CD14-positive monocyte (primary cell): ENCODE measurements at regions not wholly inside any gene's neighbourhood (a gene's known extent, or its start where the extent isn't known, plus 50 kb on each side); places are given as distances from the start of the nearest gene placed in this dataset.
"Not testable (repeated sequence)": the region's sequence is repeated elsewhere in the genome, so short reads cannot be mapped to it uniquely, and the experiment has no call there.

Source experiments
- DNase-seq, 3 donors: peaks; one replicate each; pipeline ENCODE4 v3.0.0-alpha.2; 2011 to 2022
- H2AFZ ChIP-seq: 2 replicates; pipeline ENCODE4 v1.6.0; 2012; ENCODE audit warnings: mild to moderate bottlenecking, low read depth, low read length, inconsistent platforms; ENCODE audit not compliant: insufficient read depth, poor library complexity, severe bottlenecking
- H3K27ac ChIP-seq, 2 donors: 1 replicate in 1 of 2; 2 replicates in 1 of 2; pipeline ENCODE4 v1.5.1; 2012 to 2013; ENCODE audit warnings: low read length in 2 of 2, control low read depth in 1 of 2, inconsistent platforms in 1 of 2, low read depth in 1 of 2, mild to moderate bottlenecking in 1 of 2
- H3K27me3 ChIP-seq, 2 donors: one replicate each; pipeline versions ENCODE4 v1.6.0 to v1.6.1; 2011 to 2013; ENCODE audit warnings: low read length in 2 of 2; ENCODE audit not compliant: control insufficient read depth in 2 of 2, insufficient read depth in 2 of 2
- H3K36me3 ChIP-seq, 2 donors: replicated peaks in 1 of 2; 1 replicate in 1 of 2; 2 replicates in 1 of 2; pipeline versions ENCODE4 v1.5.1 to v1.6.1; 2012 to 2013; ENCODE audit warnings: low read length in 2 of 2, control low read depth in 1 of 2, inconsistent platforms in 1 of 2, mild to moderate bottlenecking in 1 of 2; ENCODE audit not compliant: insufficient read depth in 2 of 2, control insufficient read depth in 1 of 2
- H3K4me1 ChIP-seq, 2 donors: 1 replicate in 1 of 2; 2 replicates in 1 of 2; pipeline versions ENCODE4 v1.5.1 to v1.6.1; 2012 to 2013; ENCODE audit warnings: low read length in 2 of 2, control low read depth in 1 of 2, inconsistent platforms in 1 of 2, mild to moderate bottlenecking in 1 of 2, moderate library complexity in 1 of 2; ENCODE audit not compliant: insufficient read depth in 2 of 2, control insufficient read depth in 1 of 2
- H3K4me2 ChIP-seq: replicated peaks from 2 replicates; pipeline ENCODE3; 2012; ENCODE audit warnings: low read length, moderate library complexity, mild to moderate bottlenecking; ENCODE audit not compliant: poor library complexity, severe bottlenecking; ENCODE audit errors: extremely low read depth
- H3K4me3 ChIP-seq, 3 experiments: fragments of 200-600 bp in 1 of 3; sonication (generic) in 1 of 3; replicated peaks in 1 of 3; 1 replicate in 2 of 3; 2 replicates in 1 of 3; pipeline ENCODE4 v1.5.1; 2011 to 2013; ENCODE audit warnings: low read length in 3 of 3, mild to moderate bottlenecking in 3 of 3, control low read depth in 2 of 3, low read depth in 2 of 3, inconsistent platforms in 1 of 3, moderate library complexity in 1 of 3
- H3K79me2 ChIP-seq: 2 replicates; pipeline ENCODE4 v1.6.0; 2012; ENCODE audit warnings: mild to moderate bottlenecking, control low read depth, inconsistent platforms, low read length, moderate library complexity; ENCODE audit not compliant: insufficient read depth
- H3K9ac ChIP-seq: 2 replicates; pipeline ENCODE4 v1.6.0; 2017; ENCODE audit warnings: low read length, mild to moderate bottlenecking; ENCODE audit not compliant: insufficient read depth, poor library complexity, severe bottlenecking
- H3K9me3 ChIP-seq, 2 donors: replicated peaks in 1 of 2; 1 replicate in 1 of 2; 2 replicates in 1 of 2; pipeline versions ENCODE4 v1.5.1 to v1.6.1; 2012 to 2013; ENCODE audit warnings: low read length in 2 of 2, control low read depth in 1 of 2; ENCODE audit not compliant: control insufficient read depth in 1 of 2, insufficient read depth in 1 of 2
- H4K20me1 ChIP-seq: 2 replicates; pipeline ENCODE4 v1.6.0; 2012; ENCODE audit warnings: mild to moderate bottlenecking, low read length, control low read depth, moderate library complexity; ENCODE audit not compliant: insufficient read depth
- H3K27ac Mint-ChIP-seq, 7 donors: one replicate each; pipeline ENCODE4 v1.8.0; 2020; ENCODE audit warnings: mild to moderate bottlenecking in 7 of 7, mixed read lengths in 7 of 7, moderate library complexity in 6 of 7, inconsistent platforms in 2 of 7
- H3K27me3 Mint-ChIP-seq, 3 donors: one replicate each; pipeline ENCODE4 v1.8.0; 2021 to 2022; ENCODE audit warnings: low read depth in 3 of 3, mild to moderate bottlenecking in 3 of 3, mixed read lengths in 3 of 3, moderate library complexity in 3 of 3, inconsistent platforms in 1 of 3
- H3K36me3 Mint-ChIP-seq, 2 donors: one replicate each; pipeline ENCODE4 v1.8.0; 2020; ENCODE audit warnings: mixed read lengths in 2 of 2, inconsistent platforms in 1 of 2, mild to moderate bottlenecking in 1 of 2
- H3K4me1 Mint-ChIP-seq: one replicate; pipeline ENCODE4 v1.8.0; 2020; ENCODE audit warnings: mild to moderate bottlenecking, mixed read lengths
- H3K4me3 Mint-ChIP-seq, 2 donors: one replicate each; pipeline ENCODE4 v1.8.0; 2020; ENCODE audit warnings: mild to moderate bottlenecking in 2 of 2, mixed read lengths in 2 of 2, moderate library complexity in 1 of 2
- H3K9me3 Mint-ChIP-seq, 7 donors: one replicate each; pipeline ENCODE4 v1.8.0; 2020 to 2022; ENCODE audit warnings: mixed read lengths in 7 of 7, mild to moderate bottlenecking in 6 of 7, moderate library complexity in 6 of 7, inconsistent platforms in 2 of 7
- WGBS: methylation state at CpG from one replicate; pipeline ENCODE4 v1.1.5; 2013; ENCODE audit warnings: missing lambda C conversion rate; ENCODE audit not compliant: insufficient coverage; 5-methylcytosine and 5-hydroxymethylcytosine counted together
- intact Hi-C, 2 donors: fragments of 100-400 bp; cut with micrococcal nuclease; formaldehyde crosslinking; loops; one replicate each; pipeline versions ENCODE4 v1.15.0 to v1.15.1; 2023
- TF ChIP-seq, protein P1 (sequence below): fragments of 200-600 bp; IDR thresholded peaks from one replicate; pipeline ENCODE4 v1.8.0; 2022; ENCODE audit warnings: antibody characterized with exemption, mild to moderate bottlenecking

DNA sequence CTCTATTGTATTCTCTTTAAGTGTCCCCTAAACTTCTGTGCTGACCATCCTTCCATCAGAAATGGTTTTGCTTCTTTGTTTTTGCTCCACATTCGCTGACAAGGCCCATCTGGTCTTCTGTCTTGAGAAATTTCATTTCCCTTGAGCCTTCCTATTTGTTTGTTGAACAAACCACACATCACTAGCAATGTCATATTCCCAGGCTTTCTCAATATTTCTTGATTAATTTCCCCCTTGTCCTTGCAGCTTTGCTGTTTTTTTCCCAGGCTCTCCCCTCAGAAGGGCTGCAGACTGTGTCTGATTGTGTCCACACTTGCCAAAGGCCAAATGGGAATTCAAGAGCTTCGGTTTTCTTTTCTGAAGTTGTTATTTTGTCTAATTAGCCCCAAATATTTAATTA, 158.9 kb downstream of the MID1IP1 start:
- H3K27ac Mint-ChIP-seq = no peak overlapping the region
- H3K9me3 Mint-ChIP-seq = peaks cover 2 to 19% (median 12%) of the 10 kb centered on the region in 7 donors
- peaks cover 0 to 5% (median 0%) of the 10 kb centered on the region in 3 donors for H3K27me3 Mint-ChIP-seq
- Histone ChIP-seq H4K20me1 (no peaks in the 10 kb centered on the region), H3K4me3 (no peak overlapping the region), H3K4me1 (no peaks in the 10 kb centered on the region), H3K79me2 (no peaks in the 10 kb centered on the region), H3K9ac (no peak overlapping the region), H3K36me3 (no peaks in the 10 kb centered on the region), H3K27ac (no peak overlapping the region), H3K27me3 (no peaks in the 10 kb centered on the region), H3K4me2 (no peak overlapping the region), H2AFZ (no peak overlapping the region), H3K9me3 (peaks cover 9 to 11% of the 10 kb centered on the region in 2 donors)
- DNase-seq = no peak
- H3K4me3 Mint-ChIP-seq = no peak overlapping the region
- TF ChIP-seq, protein P1, sequence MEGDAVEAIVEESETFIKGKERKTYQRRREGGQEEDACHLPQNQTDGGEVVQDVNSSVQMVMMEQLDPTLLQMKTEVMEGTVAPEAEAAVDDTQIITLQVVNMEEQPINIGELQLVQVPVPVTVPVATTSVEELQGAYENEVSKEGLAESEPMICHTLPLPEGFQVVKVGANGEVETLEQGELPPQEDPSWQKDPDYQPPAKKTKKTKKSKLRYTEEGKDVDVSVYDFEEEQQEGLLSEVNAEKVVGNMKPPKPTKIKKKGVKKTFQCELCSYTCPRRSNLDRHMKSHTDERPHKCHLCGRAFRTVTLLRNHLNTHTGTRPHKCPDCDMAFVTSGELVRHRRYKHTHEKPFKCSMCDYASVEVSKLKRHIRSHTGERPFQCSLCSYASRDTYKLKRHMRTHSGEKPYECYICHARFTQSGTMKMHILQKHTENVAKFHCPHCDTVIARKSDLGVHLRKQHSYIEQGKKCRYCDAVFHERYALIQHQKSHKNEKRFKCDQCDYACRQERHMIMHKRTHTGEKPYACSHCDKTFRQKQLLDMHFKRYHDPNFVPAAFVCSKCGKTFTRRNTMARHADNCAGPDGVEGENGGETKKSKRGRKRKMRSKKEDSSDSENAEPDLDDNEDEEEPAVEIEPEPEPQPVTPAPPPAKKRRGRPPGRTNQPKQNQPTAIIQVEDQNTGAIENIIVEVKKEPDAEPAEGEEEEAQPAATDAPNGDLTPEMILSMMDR = no peak
- no peaks in the 10 kb centered on the region for H3K36me3 Mint-ChIP-seq
- H3K4me1 Mint-ChIP-seq = peaks cover 3% of the 10 kb centered on the region
- intact Hi-C loops = no loop called here
- no CpG with 5 or more reads among the region's 2 CpGs for whole genome bisulfite sequencing

DNA sequence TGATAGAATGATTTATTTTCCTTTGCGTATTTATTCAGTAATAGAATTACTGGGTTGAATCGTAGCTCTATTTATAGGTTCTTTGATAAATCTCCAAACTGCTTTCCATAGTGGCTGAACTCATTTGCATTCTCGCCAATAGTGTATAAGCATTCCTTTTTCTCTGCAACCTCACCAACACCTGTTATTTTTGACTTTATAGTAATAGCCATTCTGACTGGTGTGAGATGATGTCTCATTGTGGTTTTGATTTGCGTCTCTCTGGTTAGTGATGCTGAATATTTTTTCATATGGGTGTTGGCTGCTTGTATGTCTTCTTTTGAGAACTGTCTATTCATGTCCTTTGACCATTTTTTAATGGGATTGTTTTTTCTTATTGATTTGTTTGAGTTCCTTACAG, 160.7 kb downstream of the MID1IP1 start:
- Histone ChIP-seq H3K27ac (no peak overlapping the region), H4K20me1 (no peaks in the 10 kb centered on the region), H3K27me3 (no peaks in the 10 kb centered on the region), H3K4me3 (no peak overlapping the region), H3K36me3 (no peaks in the 10 kb centered on the region), H3K4me2 (no peak overlapping the region), H2AFZ (no peak overlapping the region), H3K79me2 (no peaks in the 10 kb centered on the region), H3K9ac (no peak overlapping the region), H3K9me3 (peaks cover 9 to 11% of the 10 kb centered on the region in 2 donors), H3K4me1 (no peaks in the 10 kb centered on the region)
- no peak for DNase-seq
- Mint-ChIP-seq H3K27me3 (peaks cover 0 to 5% (median 0%) of the 10 kb centered on the region in 3 donors), H3K9me3 (peaks cover 2 to 18% (median 12%) of the 10 kb centered on the region in 7 donors), H3K27ac (no peak overlapping the region), H3K4me1 (peaks cover 3% of the 10 kb centered on the region), H3K4me3 (no peak overlapping the region), H3K36me3 (no peaks in the 10 kb centered on the region)
- no CpG with 5 or more reads among the region's 4 CpGs for WGBS
- TF ChIP-seq, protein P1 = no peak
- intact Hi-C loops = no loop called here

DNA sequence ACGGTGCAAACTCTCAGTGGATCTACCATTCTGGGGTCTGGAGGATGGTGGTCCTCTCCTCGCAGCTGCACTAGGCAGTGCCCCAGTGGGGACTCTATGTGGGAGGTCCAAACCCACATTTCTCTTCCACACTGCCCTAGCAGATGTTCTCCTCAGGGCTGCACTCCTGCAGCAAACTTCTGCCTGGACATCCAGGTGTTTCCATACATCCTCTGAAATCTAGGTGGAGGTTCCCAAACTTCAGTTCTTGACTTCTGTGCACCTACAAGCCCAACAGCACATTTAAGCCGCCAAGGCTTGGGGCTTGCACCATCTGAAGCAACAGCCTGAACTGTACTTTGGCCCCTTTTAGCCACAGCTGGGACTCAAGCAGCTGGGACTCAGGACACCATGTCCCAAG, 162.0 kb downstream of the MID1IP1 start:
- H3K36me3 Mint-ChIP-seq = not testable (repeated sequence)

More for the DNA sequence above, 162.0 kb downstream of the MID1IP1 start:
- H2AFZ ChIP-seq, DNase-seq, H3K4me3 ChIP-seq, intact Hi-C loops, H3K27me3 ChIP-seq, H3K4me2 ChIP-seq, H3K36me3 ChIP-seq, H3K4me3 Mint-ChIP-seq, H3K4me1 Mint-ChIP-seq, H4K20me1 ChIP-seq, H3K79me2 ChIP-seq, H3K27me3 Mint-ChIP-seq, H3K9ac ChIP-seq, H3K27ac ChIP-seq, H3K27ac Mint-ChIP-seq, H3K4me1 ChIP-seq: not testable (repeated sequence)
- peaks cover 2 to 18% (median 12%) of the 10 kb centered on the region in 7 donors for H3K9me3 Mint-ChIP-seq
- peaks cover 9 to 11% of the 10 kb centered on the region in 2 donors for H3K9me3 ChIP-seq
- WGBS = no CpG with 5 or more reads among the region's 3 CpGs
